Esophagus muscularis mucosa (tissue), 4 donors: ENCODE measurements at regions not wholly inside any gene's neighbourhood (a gene's known extent, or its start where the extent isn't known, plus 50 kb on each side); places are given as distances from the start of the nearest gene placed in this dataset.
"Not testable (repeated sequence)": the region's sequence is repeated elsewhere in the genome, so short reads cannot be mapped to it uniquely, and the experiment has no call there.

Source experiments
- EP300 ChIP-seq: sonication (generic); formaldehyde crosslinking; IDR thresholded peaks from one replicate; pipeline ENCODE4 v1.6.1; 2017; ENCODE audit warnings: antibody characterized with exemption
- POLR2A ChIP-seq: fragments of 450-650 bp; IDR thresholded peaks from one replicate; pipeline ENCODE4 v1.6.1; 2017; ENCODE audit warnings: antibody characterized with exemption, moderate library complexity, mild to moderate bottlenecking, low read depth
- POLR2AphosphoS5 ChIP-seq, 2 donors: sonication (generic); formaldehyde crosslinking; IDR thresholded peaks; one replicate each; pipeline ENCODE4 v1.6.1; 2017; ENCODE audit warnings: antibody characterized with exemption in 2 of 2
- TF ChIP-seq, protein P1 (sequence below), 3 experiments: fragments of 200-600 bp in 2 of 3; fragments of 450-650 bp in 1 of 3; sonication (generic) in 2 of 3; IDR thresholded peaks; one replicate each; pipeline ENCODE4 v1.5.1; 2017 to 2019; ENCODE audit warnings: antibody characterized with exemption in 3 of 3, mild to moderate bottlenecking in 2 of 3, moderate library complexity in 1 of 3

DNA sequence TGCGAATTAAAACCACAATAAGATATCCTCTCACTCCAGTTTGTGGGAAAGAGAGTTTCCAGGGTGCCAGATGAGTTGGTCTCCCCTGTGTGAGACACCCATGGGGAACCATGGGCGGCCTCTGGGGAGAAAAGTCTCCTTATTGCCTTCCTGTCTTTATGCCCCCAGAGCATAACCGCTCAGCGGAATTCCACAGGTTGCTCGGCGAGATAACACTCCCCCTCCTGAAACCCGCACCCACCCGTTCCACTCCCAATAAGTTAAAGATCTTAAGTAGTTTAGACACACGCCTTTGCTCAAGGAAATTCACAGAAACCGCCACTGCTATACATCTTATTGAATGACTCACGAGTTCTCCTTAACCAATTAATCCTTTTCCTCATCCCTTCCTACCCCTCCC is 1361.6 kb downstream of the CDH11 start:
- TF ChIP-seq, protein P1, sequence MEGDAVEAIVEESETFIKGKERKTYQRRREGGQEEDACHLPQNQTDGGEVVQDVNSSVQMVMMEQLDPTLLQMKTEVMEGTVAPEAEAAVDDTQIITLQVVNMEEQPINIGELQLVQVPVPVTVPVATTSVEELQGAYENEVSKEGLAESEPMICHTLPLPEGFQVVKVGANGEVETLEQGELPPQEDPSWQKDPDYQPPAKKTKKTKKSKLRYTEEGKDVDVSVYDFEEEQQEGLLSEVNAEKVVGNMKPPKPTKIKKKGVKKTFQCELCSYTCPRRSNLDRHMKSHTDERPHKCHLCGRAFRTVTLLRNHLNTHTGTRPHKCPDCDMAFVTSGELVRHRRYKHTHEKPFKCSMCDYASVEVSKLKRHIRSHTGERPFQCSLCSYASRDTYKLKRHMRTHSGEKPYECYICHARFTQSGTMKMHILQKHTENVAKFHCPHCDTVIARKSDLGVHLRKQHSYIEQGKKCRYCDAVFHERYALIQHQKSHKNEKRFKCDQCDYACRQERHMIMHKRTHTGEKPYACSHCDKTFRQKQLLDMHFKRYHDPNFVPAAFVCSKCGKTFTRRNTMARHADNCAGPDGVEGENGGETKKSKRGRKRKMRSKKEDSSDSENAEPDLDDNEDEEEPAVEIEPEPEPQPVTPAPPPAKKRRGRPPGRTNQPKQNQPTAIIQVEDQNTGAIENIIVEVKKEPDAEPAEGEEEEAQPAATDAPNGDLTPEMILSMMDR (IDR thresholded peaks at IDR 0.05) = not testable (repeated sequence)
- not testable (repeated sequence) for TF ChIP-seq POLR2A; POLR2AphosphoS5 (IDR thresholded peaks at IDR 0.05); EP300
